AG04449 (cell line): ENCODE measurements at regions not wholly inside any gene's neighbourhood (a gene's known extent, or its start where the extent isn't known, plus 50 kb on each side); places are given as distances from the start of the nearest gene placed in this dataset.
"Not testable (repeated sequence)": the region's sequence is repeated elsewhere in the genome, so short reads cannot be mapped to it uniquely, and the experiment has no call there.

Experiments used
- CTCF ChIA-PET: fragments of 350-600 bp; formaldehyde crosslinking; extraction: SDS; loops from one replicate; lab custom pipeline; 2021; ENCODE audit warnings: antibody characterized with exemption; lab: Yijun Ruan, JAX
- POLR2A ChIA-PET: fragments of 400-600, 350-600 bp; formaldehyde crosslinking; extraction: SDS; loops from one replicate; lab custom pipeline; 2020; ENCODE audit warnings: antibody characterized with exemption, inconsistent platforms; lab: Yijun Ruan, JAX
- DNase-seq: peaks from one replicate; pipeline ENCODE4 v3.0.0-alpha.2; 2010; ENCODE audit warnings: low read depth, low spot score
- H3K4me3 ChIP-seq: 2 replicates; pipeline ENCODE4 v1.5.1; 2011; ENCODE audit warnings: low read depth, mild to moderate bottlenecking, control low read depth, low read length
- TF ChIP-seq, protein P1 (sequence below): IDR thresholded peaks from one replicate; pipeline ENCODE4 v1.5.1; 2011; ENCODE audit warnings: mild to moderate bottlenecking, moderate library complexity, low read length, control low read depth, inconsistent platforms; ENCODE audit not compliant: insufficient read depth; ENCODE audit errors: missing control alignments

DNA sequence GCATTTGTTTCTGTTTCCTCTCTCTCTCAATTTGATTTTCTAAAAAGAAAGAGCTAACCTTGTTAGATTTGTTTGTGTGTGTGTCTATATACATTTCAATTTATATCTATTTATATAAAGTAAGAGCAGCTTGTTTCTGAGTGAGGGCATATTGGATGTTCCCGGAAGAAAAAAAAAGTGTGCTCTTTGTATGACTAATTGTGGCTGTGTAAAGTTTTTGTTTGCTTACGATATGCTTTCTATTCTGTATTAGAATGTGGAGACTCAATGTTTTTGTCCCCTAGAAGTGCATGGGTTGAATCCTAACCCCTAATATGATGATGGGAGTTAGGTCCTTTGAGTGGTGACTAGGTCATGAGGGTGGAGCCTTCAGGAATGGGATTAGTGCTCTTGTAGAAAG is 66.6 kb upstream of the C1QTNF9B start:
- CTCF ChIA-PET, result interaction anchor here (8.1 to 9.1 kb wide), 2 partner anchors 15 to 43 kb away, joined by 118 to 152 read pairs; no protein-coding TSS in a partner anchor
- H3K4me3 ChIP-seq, result no peak overlapping the region
- POLR2A ChIA-PET, result no interaction called here
- TF ChIP-seq, protein P1, sequence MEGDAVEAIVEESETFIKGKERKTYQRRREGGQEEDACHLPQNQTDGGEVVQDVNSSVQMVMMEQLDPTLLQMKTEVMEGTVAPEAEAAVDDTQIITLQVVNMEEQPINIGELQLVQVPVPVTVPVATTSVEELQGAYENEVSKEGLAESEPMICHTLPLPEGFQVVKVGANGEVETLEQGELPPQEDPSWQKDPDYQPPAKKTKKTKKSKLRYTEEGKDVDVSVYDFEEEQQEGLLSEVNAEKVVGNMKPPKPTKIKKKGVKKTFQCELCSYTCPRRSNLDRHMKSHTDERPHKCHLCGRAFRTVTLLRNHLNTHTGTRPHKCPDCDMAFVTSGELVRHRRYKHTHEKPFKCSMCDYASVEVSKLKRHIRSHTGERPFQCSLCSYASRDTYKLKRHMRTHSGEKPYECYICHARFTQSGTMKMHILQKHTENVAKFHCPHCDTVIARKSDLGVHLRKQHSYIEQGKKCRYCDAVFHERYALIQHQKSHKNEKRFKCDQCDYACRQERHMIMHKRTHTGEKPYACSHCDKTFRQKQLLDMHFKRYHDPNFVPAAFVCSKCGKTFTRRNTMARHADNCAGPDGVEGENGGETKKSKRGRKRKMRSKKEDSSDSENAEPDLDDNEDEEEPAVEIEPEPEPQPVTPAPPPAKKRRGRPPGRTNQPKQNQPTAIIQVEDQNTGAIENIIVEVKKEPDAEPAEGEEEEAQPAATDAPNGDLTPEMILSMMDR, result no peak
- no peak for DNase-seq

GRCh38 chr13:23965346-23965745 is 68.0 kb upstream of the C1QTNF9B start:
- TF ChIP-seq, protein P1, result no peak
- CTCF ChIA-PET, result interaction anchor here (9.1 kb wide), 1 partner anchor 44 kb away, joined by 152 read pairs; no protein-coding TSS in a partner anchor
- POLR2A ChIA-PET, result no interaction called here
- DNase-seq, result no peak
- no peak overlapping the region for H3K4me3 ChIP-seq

DNA sequence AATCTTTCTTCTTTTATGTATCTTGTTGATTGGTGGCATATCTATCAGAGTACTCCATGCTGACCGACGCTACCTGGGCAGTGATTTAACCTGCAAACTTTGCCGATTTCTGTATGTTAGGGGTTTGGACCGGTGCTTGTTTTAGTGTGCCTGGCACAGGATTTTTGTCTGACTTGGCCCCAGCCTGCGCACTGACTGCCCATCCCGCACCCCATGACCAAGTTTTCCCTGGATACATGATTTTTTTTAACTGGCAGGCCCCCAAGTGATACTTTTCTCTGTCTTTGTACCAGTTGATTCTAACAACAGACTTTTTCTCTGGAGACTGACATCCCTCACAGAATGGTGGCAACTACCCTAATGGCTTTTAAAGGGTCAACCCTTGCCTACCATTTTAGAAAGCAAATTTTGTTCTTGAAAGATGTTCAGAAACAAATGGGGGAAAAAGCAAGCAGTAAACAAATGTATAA is 69.0 kb upstream of the C1QTNF9B start:
- ChIA-PET CTCF (no interaction called here), POLR2A (no interaction called here)
- no peak for DNase-seq
- TF ChIP-seq, protein P1, result no peak
- no peak overlapping the region for H3K4me3 ChIP-seq

DNA sequence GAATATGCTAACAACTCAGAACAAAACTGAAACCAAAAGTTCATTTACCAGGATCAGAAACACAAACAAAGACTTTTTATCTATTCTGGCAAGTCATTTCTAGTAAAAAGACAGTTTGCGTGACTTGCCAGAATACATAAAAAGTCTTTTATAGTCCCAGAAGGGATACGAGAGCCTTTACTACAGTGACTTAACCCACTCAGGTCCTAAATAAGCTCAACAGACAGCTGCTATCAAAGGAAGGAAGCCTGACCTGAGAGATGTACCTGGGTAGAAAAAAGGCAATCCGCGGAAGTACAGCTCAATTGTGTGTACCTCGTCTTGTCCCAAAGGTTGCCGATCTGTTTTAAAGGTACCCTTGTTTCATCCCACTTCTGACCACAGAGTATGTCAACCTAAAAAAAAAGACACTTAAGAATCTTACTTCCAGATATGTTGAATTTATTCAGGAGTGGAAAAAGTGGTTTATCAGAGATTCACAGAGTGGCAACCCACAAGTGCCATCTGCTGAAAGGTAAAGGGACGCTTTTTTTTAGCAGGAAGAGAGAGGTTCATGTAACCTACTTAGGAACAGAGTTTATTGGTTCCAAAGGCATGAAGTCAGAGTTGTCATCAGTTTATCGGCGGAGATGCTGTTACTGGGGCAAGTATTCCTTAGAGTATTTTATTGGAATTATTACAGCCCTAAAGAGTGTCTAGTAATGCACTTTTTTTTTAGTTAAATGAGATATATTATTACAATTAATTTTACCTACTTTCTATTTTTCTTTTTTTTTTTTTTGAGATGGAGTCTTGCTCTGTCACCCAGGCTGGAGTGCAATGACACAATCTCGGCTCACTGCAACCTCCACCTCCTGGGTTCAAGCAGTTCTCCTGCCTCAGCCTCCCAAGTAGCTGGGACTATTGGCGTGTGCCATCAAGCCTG is 69.7 kb upstream of the C1QTNF9B start:
- POLR2A ChIA-PET, result no interaction called here
- DNase-seq, result no peak
- H3K4me3 ChIP-seq, result no peak overlapping the region
- CTCF ChIA-PET, result interaction anchor here (1.3 to 3.4 kb wide), 2 partner anchors 8 to 48 kb away, joined by 3 to 24 read pairs; no protein-coding TSS in a partner anchor
- TF ChIP-seq, protein P1, result no peak

GRCh38 chr13:23967792-23968191 is 70.5 kb upstream of the C1QTNF9B start:
- POLR2A ChIA-PET, DNase-seq, H3K4me3 ChIP-seq: not testable (repeated sequence)
- CTCF ChIA-PET, result interaction anchor here (1.3 to 3.4 kb wide), 2 partner anchors 8 to 49 kb away, joined by 3 to 24 read pairs; no protein-coding TSS in a partner anchor

- ChIA-PET POLR2A (no interaction called here), CTCF (interaction anchor here (3.4 kb wide), 1 partner anchor 10 kb away, joined by 24 read pairs; no protein-coding TSS in a partner anchor)
- TF ChIP-seq, protein P1, result no peak
- no peak for DNase-seq
- no peak overlapping the region for H3K4me3 ChIP-seq
Observed at GRCh38 chr13:23969647-23970046, 72.3 kb upstream of the C1QTNF9B start.
